ENCODE measurements at regions not wholly inside any gene's neighbourhood (a gene's known extent, or its start where the extent isn't known, plus 50 kb on each side); places are given as distances from the start of the nearest gene placed in this dataset.

DNA sequence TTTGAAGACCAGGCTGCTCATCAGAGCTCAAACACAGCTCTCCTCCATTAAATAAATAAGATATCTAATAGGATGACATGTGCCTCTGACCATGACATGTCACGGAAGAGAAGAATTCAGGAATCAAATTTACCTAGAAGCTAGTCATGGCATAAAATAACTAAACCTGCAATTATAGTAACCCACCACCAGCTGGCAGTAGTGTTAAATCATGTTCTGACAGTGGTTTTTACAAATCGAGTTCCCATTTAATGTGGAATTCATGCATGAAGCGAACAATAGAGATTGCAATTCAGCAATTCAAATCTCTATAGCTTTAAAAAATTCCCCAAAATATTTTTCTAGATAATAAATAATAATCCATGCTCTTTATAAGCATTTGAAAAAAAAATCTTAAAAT, 74.6 kb upstream of the IKZF1 start:
- Histone ChIP-seq H3K27me3 (ENCODE audit: insufficient read depth, low read length) (no peaks in the 10 kb centered on the region), H3K9me3 (ENCODE audit: low read length) (peaks cover 18% of the 10 kb centered on the region), H3K36me3 (ENCODE audit: insufficient read depth, low read length) (no peaks in the 10 kb centered on the region), H4K20me1 (ENCODE audit: insufficient read depth, low read length) (no peaks in the 10 kb centered on the region), H3K4me3 (ENCODE audit: low read depth, low read length, poor library complexity, severe bottlenecking) (no peak overlapping the region), H2AFZ (ENCODE audit: low read length) (no peak overlapping the region), H3K4me1 (ENCODE audit: insufficient read depth, low read length, severe bottlenecking) (peaks cover 16% of the 10 kb centered on the region), H3K9me2 (ENCODE audit: low read depth, low read length) (no peaks in the 10 kb centered on the region), H3K9ac (ENCODE audit: low read length) (no peak overlapping the region), H3K79me2 (ENCODE audit: insufficient read depth, low read length) (no peaks in the 10 kb centered on the region), H3K27ac (ENCODE audit: low read depth, low read length, poor library complexity, severe bottlenecking) (no peak overlapping the region), H3K4me2 (ENCODE audit: low read length) (no peak overlapping the region), H3F3A (ENCODE audit: insufficient read depth, low read length) (0 out of 2 replicates have a peak, but pooled peaks cover 4% of the 10 kb centered on the region)
- TF ChIP-seq CTCF (IDR thresholded peaks at IDR 0.05; ENCODE audit: low read length), result peak; percentile 92
- no peak for TF ChIP-seq EZH2 (IDR thresholded peaks at IDR 0.05; ENCODE audit: borderline replicate concordance, low read length)

DNA sequence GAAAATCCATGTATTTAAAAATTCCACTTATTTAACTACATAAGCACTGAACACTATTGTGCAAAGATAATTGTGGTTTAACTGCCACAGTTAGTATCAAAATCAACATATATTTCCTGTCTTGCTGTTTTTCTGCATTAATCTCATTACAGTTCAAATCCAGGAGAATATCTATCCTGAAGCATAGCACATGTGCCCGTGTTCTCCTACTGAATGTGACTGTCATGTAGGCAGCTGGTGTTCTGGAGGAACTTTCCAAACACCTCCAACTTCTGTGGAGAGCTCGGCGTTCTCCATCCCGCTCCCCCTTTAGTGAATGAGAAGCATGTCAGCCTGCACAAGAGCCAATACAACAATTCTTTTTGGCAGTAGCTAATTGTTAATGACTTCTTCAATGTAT, 76.4 kb upstream of the IKZF1 start:
- H3K4me2 ChIP-seq (ENCODE audit: low read length), result no peak overlapping the region
- no peaks in the 10 kb centered on the region for H3K36me3 ChIP-seq (ENCODE audit: insufficient read depth, low read length)
- H3K4me1 ChIP-seq (ENCODE audit: insufficient read depth, low read length, severe bottlenecking), result peaks cover 16% of the 10 kb centered on the region
- peaks cover 18% of the 10 kb centered on the region for H3K9me3 ChIP-seq (ENCODE audit: low read length)
- no peak overlapping the region for H3K9ac ChIP-seq (ENCODE audit: low read length)
- no peaks in the 10 kb centered on the region for H3K9me2 ChIP-seq (ENCODE audit: low read depth, low read length)
- 0 out of 2 replicates have a peak, but pooled peaks cover 4% of the 10 kb centered on the region for H3F3A ChIP-seq (ENCODE audit: insufficient read depth, low read length)
- H3K27ac ChIP-seq (ENCODE audit: low read depth, low read length, poor library complexity, severe bottlenecking), result no peak overlapping the region
- no peaks in the 10 kb centered on the region for H4K20me1 ChIP-seq (ENCODE audit: insufficient read depth, low read length)
- H2AFZ ChIP-seq (ENCODE audit: low read length), result no peak overlapping the region; the same call in 1 of the 2 replicates
- no peaks in the 10 kb centered on the region for H3K79me2 ChIP-seq (ENCODE audit: insufficient read depth, low read length)
- no peak for TF ChIP-seq EZH2 (IDR thresholded peaks at IDR 0.05; ENCODE audit: borderline replicate concordance, low read length)
- no peak for TF ChIP-seq CTCF (IDR thresholded peaks at IDR 0.05; ENCODE audit: low read length)
- no peak overlapping the region for H3K4me3 ChIP-seq (ENCODE audit: low read depth, low read length, poor library complexity, severe bottlenecking)
- no peaks in the 10 kb centered on the region for H3K27me3 ChIP-seq (ENCODE audit: insufficient read depth, low read length)

- Histone ChIP-seq H3K4me1 (ENCODE audit: insufficient read depth, low read length, severe bottlenecking) (peaks cover 16% of the 10 kb centered on the region), H2AFZ (ENCODE audit: low read length) (no peak overlapping the region), H3K27me3 (ENCODE audit: insufficient read depth, low read length) (no peaks in the 10 kb centered on the region), H3K9me3 (ENCODE audit: low read length) (peaks cover 18% of the 10 kb centered on the region), H4K20me1 (ENCODE audit: insufficient read depth, low read length) (no peaks in the 10 kb centered on the region), H3K27ac (ENCODE audit: low read depth, low read length, poor library complexity, severe bottlenecking) (no peak overlapping the region), H3K9ac (ENCODE audit: low read length) (no peak overlapping the region), H3F3A (ENCODE audit: insufficient read depth, low read length) (0 out of 2 replicates have a peak, but pooled peaks cover 4% of the 10 kb centered on the region), H3K36me3 (ENCODE audit: insufficient read depth, low read length) (no peaks in the 10 kb centered on the region), H3K4me3 (ENCODE audit: low read depth, low read length, poor library complexity, severe bottlenecking) (no peak overlapping the region), H3K79me2 (ENCODE audit: insufficient read depth, low read length) (no peaks in the 10 kb centered on the region), H3K4me2 (ENCODE audit: low read length) (no peak overlapping the region), H3K9me2 (ENCODE audit: low read depth, low read length) (no peaks in the 10 kb centered on the region)
- no peak for TF ChIP-seq CTCF (IDR thresholded peaks at IDR 0.05; ENCODE audit: low read length)
- no peak for TF ChIP-seq EZH2 (IDR thresholded peaks at IDR 0.05; ENCODE audit: borderline replicate concordance, low read length)
Observed at GRCh38 chr7:50227726-50228125, 76.8 kb upstream of the IKZF1 start.
